H9 (cell line): ENCODE measurements at regions not wholly inside any gene's neighbourhood (a gene's known extent, or its start where the extent isn't known, plus 50 kb on each side); places are given as distances from the start of the nearest gene placed in this dataset.

Experiments
- DNase-seq: peaks from one replicate; pipeline ENCODE4 v3.0.0-alpha.2; 2017
- H2AFZ ChIP-seq: one replicate; pipeline ENCODE4 v1.6.1; 2013; ENCODE audit warnings: mild to moderate bottlenecking, low read length, control low read depth, moderate library complexity
- H2AK5ac ChIP-seq: 2 replicates; pipeline ENCODE4 v1.6.1; 2013; ENCODE audit warnings: low read length, control low read depth, mixed read lengths; ENCODE audit not compliant: insufficient read length
- H2BK120ac ChIP-seq: one replicate; pipeline ENCODE4 v1.6.1; 2013; ENCODE audit warnings: low read depth, mild to moderate bottlenecking, low read length, control low read depth, inconsistent platforms; ENCODE audit not compliant: poor library complexity, severe bottlenecking
- H2BK12ac ChIP-seq: 2 replicates; pipeline ENCODE4 v1.6.1; 2013; ENCODE audit warnings: low read length, control low read depth, mixed read lengths, low read depth; ENCODE audit not compliant: insufficient read length
- H2BK15ac ChIP-seq: 2 replicates; pipeline ENCODE4 v1.6.1; 2013; ENCODE audit warnings: low read depth, low read length, control low read depth
- H2BK20ac ChIP-seq: one replicate; pipeline ENCODE4 v1.6.1; 2013; ENCODE audit warnings: low read depth, mild to moderate bottlenecking, low read length, control low read depth, inconsistent platforms; ENCODE audit not compliant: poor library complexity, severe bottlenecking
- H2BK5ac ChIP-seq: 2 replicates; pipeline ENCODE4 v1.6.1; 2013; ENCODE audit warnings: low read length, control low read depth, mixed read lengths; ENCODE audit not compliant: insufficient read length
- H3K14ac ChIP-seq: 2 replicates; pipeline ENCODE4 v1.6.1; 2013; ENCODE audit warnings: low read length, control low read depth; ENCODE audit not compliant: insufficient read depth
- H3K18ac ChIP-seq: 2 replicates; pipeline ENCODE4 v1.6.1; 2013; ENCODE audit warnings: low read depth, mild to moderate bottlenecking, mixed read lengths, low read length, control low read depth; ENCODE audit not compliant: insufficient read length
- H3K23ac ChIP-seq: 2 replicates; pipeline ENCODE4 v1.6.1; 2013; ENCODE audit warnings: low read length, control low read depth, mixed read lengths, low read depth; ENCODE audit not compliant: insufficient read length
- H3K23me2 ChIP-seq: 2 replicates; pipeline ENCODE4 v1.6.1; 2013; ENCODE audit warnings: low read depth, mild to moderate bottlenecking, mixed read lengths, low read length, control low read depth; ENCODE audit not compliant: insufficient read length, poor library complexity, severe bottlenecking
- H3K27ac ChIP-seq: 2 replicates; pipeline ENCODE4 v1.5.1; 2013; ENCODE audit warnings: low read length, control low read depth, mixed read lengths, low read depth; ENCODE audit not compliant: insufficient read length
- H3K27me3 ChIP-seq: 2 replicates; pipeline ENCODE4 v1.6.1; 2013; ENCODE audit warnings: low read length, control low read depth, inconsistent platforms; ENCODE audit not compliant: insufficient read depth
- H3K4ac ChIP-seq: 2 replicates; pipeline ENCODE4 v1.6.1; 2013; ENCODE audit warnings: low read depth, mild to moderate bottlenecking, control low read depth, inconsistent platforms, low read length, moderate library complexity
- H3K4me1 ChIP-seq: 2 replicates; pipeline ENCODE4 v1.6.1; 2013; ENCODE audit warnings: low read length, control low read depth, inconsistent platforms; ENCODE audit not compliant: insufficient read depth
- H3K4me2 ChIP-seq: 2 replicates; pipeline ENCODE4 v1.6.1; 2013; ENCODE audit warnings: low read length, control low read depth, mixed read lengths; ENCODE audit not compliant: insufficient read length, insufficient read depth
- H3K56ac ChIP-seq: 2 replicates; pipeline ENCODE4 v1.6.1; 2013; ENCODE audit warnings: low read depth, mild to moderate bottlenecking, mixed read lengths, low read length, control low read depth; ENCODE audit not compliant: insufficient read length
- H3K79me1 ChIP-seq: 2 replicates; pipeline ENCODE4 v1.6.1; 2013; ENCODE audit warnings: low read depth, mild to moderate bottlenecking, moderate library complexity, low read length, control low read depth, inconsistent platforms; ENCODE audit not compliant: insufficient read depth, poor library complexity, severe bottlenecking
- H3K79me2 ChIP-seq: 2 replicates; pipeline ENCODE4 v1.6.1; 2013; ENCODE audit warnings: low read length, control low read depth, inconsistent platforms; ENCODE audit not compliant: insufficient read depth
- H3K9ac ChIP-seq: 2 replicates; pipeline ENCODE4 v1.6.1; 2013; ENCODE audit warnings: low read length, control low read depth, mixed read lengths; ENCODE audit not compliant: insufficient read length; ENCODE audit errors: extremely low read depth
- H3K9me3 ChIP-seq: one replicate; pipeline ENCODE4 v1.6.1; 2013; ENCODE audit warnings: low read depth, low read length, inconsistent platforms; ENCODE audit not compliant: control insufficient read depth
- H3T11ph ChIP-seq: one replicate; pipeline ENCODE4 v1.6.1; 2013; ENCODE audit warnings: mild to moderate bottlenecking, low read length, control low read depth, inconsistent platforms
- H4K20me1 ChIP-seq: one replicate; pipeline ENCODE4 v1.6.1; 2013; ENCODE audit not compliant: control insufficient read depth, insufficient read length, insufficient read depth
- H4K5ac ChIP-seq: 2 replicates; pipeline ENCODE4 v1.6.1; 2013; ENCODE audit warnings: low read depth, mild to moderate bottlenecking, mixed read lengths, low read length, control low read depth; ENCODE audit not compliant: insufficient read length
- H4K8ac ChIP-seq: replicated peaks from 2 replicates; pipeline ENCODE4 v1.6.1; 2013; ENCODE audit warnings: low read length, control low read depth, mixed read lengths, low read depth; ENCODE audit not compliant: insufficient read length
- H4K91ac ChIP-seq: 2 replicates; pipeline ENCODE4 v1.6.1; 2013; ENCODE audit warnings: low read depth, mild to moderate bottlenecking, moderate library complexity, mixed read lengths, low read length, control low read depth; ENCODE audit not compliant: insufficient read length
- H3K27ac Mint-ChIP-seq, 3 experiments: 2 replicates in 2 of 3; 3 replicates in 1 of 3; pipeline ENCODE4 v1.8.0; 2020 to 2021; ENCODE audit warnings: mixed read lengths in 3 of 3, mild to moderate bottlenecking in 1 of 3, moderate library complexity in 1 of 3
- H3K27me3 Mint-ChIP-seq: 2 replicates; pipeline ENCODE4 v1.8.0; 2021; ENCODE audit warnings: low read depth, mild to moderate bottlenecking, moderate library complexity, mixed read lengths
- H3K36me3 Mint-ChIP-seq, 3 experiments: 2 replicates in 2 of 3; 3 replicates in 1 of 3; pipeline ENCODE4 v1.8.0; 2020 to 2021; ENCODE audit warnings: low read depth in 3 of 3, mixed read lengths in 3 of 3; ENCODE audit not compliant: insufficient read depth in 1 of 3
- H3K4me1 Mint-ChIP-seq, 2 experiments: 2 replicates each; pipeline ENCODE4 v1.8.0; 2020; ENCODE audit warnings: mixed read lengths in 2 of 2
- H3K4me3 Mint-ChIP-seq, 2 experiments: 2 replicates in 1 of 2; 3 replicates in 1 of 2; pipeline ENCODE4 v1.8.0; 2020 to 2021; ENCODE audit warnings: mild to moderate bottlenecking in 2 of 2, mixed read lengths in 2 of 2, moderate library complexity in 1 of 2
- H3K9me3 Mint-ChIP-seq, 2 experiments: 2 replicates in 1 of 2; 3 replicates in 1 of 2; pipeline ENCODE4 v1.8.0; 2020; ENCODE audit warnings: mild to moderate bottlenecking in 2 of 2, mixed read lengths in 2 of 2, moderate library complexity in 1 of 2
- WGBS: extraction: QIAGEN DNeasy Blood & Tissue Kit; methylation state at CpG from one replicate; pipeline ENCODE4 v1.1.7; 2013; ENCODE audit warnings: missing lambda C conversion rate, low lambda C conversion rate, mixed read lengths; ENCODE audit not compliant: insufficient read length; ENCODE audit errors: extremely low coverage; 5-methylcytosine and 5-hydroxymethylcytosine counted together
- TF ChIP-seq, protein P1 (sequence below): fragments of 200-600 bp; sonication (generic); conservative IDR thresholded peaks from 3 replicates; pipeline ENCODE4 v1.8.0; 2021; ENCODE audit warnings: antibody characterized with exemption, mild to moderate bottlenecking

DNA sequence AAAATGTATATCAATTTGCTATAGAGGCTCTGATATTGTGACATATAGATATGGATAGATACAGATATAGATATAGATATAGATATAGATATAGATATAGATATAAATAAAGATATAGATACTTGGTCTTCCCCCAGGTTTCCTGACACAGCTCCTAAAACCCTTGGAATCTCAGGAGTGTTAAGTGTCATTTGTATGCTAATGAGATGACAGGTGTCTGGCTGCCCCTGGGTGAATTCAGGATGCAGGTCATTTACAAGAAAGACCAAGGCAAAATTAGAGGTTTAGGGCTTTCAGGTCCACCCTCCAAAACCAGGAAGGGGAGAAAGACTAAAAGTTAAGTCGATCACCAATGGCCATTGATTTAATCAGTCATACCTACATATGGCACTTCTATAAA lies 1034.8 kb downstream of the PDHA2 start:
- peaks cover 6 to 14% of the 10 kb centered on the region in 2 experiments for H3K4me1 Mint-ChIP-seq
- no peak overlapping the region for H2BK5ac ChIP-seq
- H4K20me1 ChIP-seq = no peaks in the 10 kb centered on the region
- no peak overlapping the region for H4K91ac ChIP-seq
- no peaks in the 10 kb centered on the region; the same call in 1 of the 2 replicates for H3K4me1 ChIP-seq
- no CpG with 5 or more reads among the region's 1 CpG for WGBS
- H3K27ac Mint-ChIP-seq = no peak overlapping the region
- no peak overlapping the region for H2BK120ac ChIP-seq
- no peaks in the 10 kb centered on the region for H3K27me3 ChIP-seq
- TF ChIP-seq, protein P1, sequence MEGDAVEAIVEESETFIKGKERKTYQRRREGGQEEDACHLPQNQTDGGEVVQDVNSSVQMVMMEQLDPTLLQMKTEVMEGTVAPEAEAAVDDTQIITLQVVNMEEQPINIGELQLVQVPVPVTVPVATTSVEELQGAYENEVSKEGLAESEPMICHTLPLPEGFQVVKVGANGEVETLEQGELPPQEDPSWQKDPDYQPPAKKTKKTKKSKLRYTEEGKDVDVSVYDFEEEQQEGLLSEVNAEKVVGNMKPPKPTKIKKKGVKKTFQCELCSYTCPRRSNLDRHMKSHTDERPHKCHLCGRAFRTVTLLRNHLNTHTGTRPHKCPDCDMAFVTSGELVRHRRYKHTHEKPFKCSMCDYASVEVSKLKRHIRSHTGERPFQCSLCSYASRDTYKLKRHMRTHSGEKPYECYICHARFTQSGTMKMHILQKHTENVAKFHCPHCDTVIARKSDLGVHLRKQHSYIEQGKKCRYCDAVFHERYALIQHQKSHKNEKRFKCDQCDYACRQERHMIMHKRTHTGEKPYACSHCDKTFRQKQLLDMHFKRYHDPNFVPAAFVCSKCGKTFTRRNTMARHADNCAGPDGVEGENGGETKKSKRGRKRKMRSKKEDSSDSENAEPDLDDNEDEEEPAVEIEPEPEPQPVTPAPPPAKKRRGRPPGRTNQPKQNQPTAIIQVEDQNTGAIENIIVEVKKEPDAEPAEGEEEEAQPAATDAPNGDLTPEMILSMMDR = no peak
- no peak overlapping the region for H4K8ac ChIP-seq
- no peak overlapping the region for H2AK5ac ChIP-seq
- H3K23me2 ChIP-seq = no peaks in the 10 kb centered on the region
- no peak overlapping the region for H3K27ac ChIP-seq
- no peak overlapping the region for H3T11ph ChIP-seq
- H3K18ac ChIP-seq = no peak overlapping the region
- no peak overlapping the region for H3K4ac ChIP-seq
- no peak overlapping the region for H3K56ac ChIP-seq
- no peak overlapping the region for H3K9ac ChIP-seq
- H2BK20ac ChIP-seq = no peak overlapping the region
- no peak overlapping the region for H3K14ac ChIP-seq
- peaks cover 19 to 25% of the 10 kb centered on the region in 2 experiments for H3K9me3 Mint-ChIP-seq
- no peaks in the 10 kb centered on the region for H3K79me1 ChIP-seq
- H2AFZ ChIP-seq = no peak overlapping the region
- H2BK12ac ChIP-seq = no peak overlapping the region
- peaks cover 17 to 20% (median 20%) of the 10 kb centered on the region in 3 experiments for H3K36me3 Mint-ChIP-seq
- no peaks in the 10 kb centered on the region for H3K79me2 ChIP-seq
- H3K9me3 ChIP-seq = peaks cover 12% of the 10 kb centered on the region
- no peak overlapping the region for H3K23ac ChIP-seq
- no peak for DNase-seq
- no peak overlapping the region for H2BK15ac ChIP-seq
- no peak overlapping the region for H3K4me3 Mint-ChIP-seq
- no peak overlapping the region for H3K4me2 ChIP-seq
- H3K27me3 Mint-ChIP-seq = no peaks in the 10 kb centered on the region
- H4K5ac ChIP-seq = no peak overlapping the region
